RKO (cell line): ENCODE measurements at regions not wholly inside any gene's neighbourhood (a gene's known extent, or its start where the extent isn't known, plus 50 kb on each side); places are given as distances from the start of the nearest gene placed in this dataset.

Experiments used
- DNase-seq: peaks from one replicate; pipeline ENCODE4 v3.0.0-alpha.2; 2016; ENCODE audit warnings: low spot score

DNA sequence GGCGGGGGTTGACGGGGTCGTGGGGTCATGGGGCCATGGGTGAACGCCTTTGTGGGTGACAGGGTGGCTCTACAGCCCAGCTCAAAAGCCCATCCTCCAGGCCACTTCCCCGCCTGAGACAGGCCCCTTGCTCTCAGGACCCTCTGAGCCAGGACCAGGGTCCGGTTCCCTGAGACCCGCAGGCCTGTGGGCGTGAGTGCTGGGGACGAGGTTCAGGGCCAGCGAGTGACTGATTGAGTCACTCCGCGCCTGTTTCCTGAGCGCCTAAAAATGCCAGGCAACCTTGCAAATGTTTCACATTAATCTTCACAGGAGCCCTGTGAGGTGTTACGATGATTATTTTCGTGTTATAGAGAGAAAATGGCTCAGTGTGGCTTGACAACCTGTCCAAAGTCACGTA is 97.8 kb downstream of the ZNF674 start:
- DNase-seq = no peak

DNA sequence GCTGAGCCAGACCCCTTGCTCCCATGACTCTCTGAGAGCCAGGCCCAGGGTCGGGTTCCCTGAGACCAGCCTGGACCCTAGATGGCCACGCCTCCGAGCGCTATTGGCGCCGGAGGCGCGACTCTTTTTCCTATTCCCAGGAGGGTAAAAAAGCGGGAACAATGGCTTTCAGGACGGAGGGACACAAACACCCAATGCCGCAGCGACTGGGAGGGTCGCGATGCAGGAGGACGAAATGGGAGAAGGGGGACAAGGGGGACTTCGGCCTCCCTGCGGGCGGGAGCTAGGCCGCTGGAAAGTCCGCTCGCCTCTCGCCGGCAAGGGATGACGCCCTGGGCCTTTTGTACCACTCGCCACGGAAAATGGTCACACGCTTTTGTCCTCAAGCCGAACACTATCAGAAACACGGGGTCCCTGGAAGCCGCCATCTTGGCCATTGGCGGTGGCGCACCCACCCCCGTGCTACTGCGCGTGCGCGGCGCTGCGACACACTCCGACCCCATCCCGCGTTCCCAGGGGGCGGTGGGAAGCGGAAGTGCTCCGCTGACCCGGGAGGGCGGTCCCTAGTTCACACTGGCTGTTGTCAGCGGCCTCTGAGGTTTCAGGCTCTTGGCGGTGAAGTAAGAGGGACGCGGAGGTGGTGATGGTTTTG is 98.4 kb downstream of the ZNF674 start:
- peak; percentile 87 for DNase-seq

DNA sequence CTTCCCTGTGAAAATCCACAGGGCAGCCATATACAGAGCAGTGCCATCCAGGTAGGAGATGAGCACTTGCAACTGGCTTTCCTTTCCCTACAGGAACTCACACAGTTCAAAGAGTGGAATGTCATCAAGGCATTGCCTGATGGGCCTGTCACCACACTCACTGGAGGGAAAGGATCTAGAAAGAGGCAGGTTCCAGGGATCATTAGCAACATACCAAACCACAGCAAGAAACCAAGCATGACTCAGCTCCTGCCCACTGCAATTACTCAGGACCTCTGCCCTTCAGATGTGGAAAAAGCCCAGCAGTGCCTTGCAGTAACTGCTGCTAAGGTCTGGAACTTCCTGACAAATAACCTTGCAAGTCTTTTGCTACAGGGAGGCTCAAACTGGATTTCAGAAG is 101.2 kb downstream of the ZNF674 start:
- peak; percentile 79 for DNase-seq

DNA sequence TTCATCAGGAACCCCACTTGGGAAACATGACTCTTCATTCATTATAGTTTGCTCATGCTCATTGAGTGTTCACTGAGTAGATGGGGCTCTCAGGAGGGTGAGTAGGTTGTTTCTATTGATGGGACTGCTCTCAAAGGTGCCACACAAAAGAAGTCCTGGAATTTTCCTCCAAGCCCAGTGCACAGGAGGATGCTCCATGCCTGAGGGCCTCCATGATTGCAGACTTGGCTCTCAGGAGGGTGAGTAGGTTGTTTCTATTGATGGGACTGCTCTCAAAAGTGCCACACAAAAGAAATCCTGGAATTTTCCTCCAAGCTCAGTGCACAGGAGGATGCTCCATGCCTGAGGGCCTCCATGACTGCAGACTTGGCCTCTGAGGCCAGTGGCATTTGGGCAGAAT is 108.5 kb downstream of the ZNF674 start:
- no peak for DNase-seq

DNA sequence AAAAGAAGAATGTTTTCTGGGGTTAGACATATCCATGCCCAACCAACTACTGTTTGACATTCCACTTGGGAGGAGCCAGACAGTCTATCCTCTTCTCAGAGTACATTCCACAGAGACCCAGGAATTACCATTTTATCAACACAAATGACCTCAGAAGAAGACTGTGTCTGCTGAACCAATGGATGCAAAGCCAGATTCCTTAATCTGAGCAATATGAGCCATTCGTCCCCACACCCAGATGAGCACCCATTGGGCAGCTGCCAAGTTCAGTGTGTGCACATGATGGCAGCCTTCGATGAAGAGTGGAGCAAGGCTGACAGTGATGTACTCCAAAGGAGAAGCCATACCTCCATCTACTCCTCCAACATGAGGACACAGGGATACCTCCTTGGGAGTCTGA is 111.3 kb downstream of the ZNF674 start:
- no peak for DNase-seq

DNA sequence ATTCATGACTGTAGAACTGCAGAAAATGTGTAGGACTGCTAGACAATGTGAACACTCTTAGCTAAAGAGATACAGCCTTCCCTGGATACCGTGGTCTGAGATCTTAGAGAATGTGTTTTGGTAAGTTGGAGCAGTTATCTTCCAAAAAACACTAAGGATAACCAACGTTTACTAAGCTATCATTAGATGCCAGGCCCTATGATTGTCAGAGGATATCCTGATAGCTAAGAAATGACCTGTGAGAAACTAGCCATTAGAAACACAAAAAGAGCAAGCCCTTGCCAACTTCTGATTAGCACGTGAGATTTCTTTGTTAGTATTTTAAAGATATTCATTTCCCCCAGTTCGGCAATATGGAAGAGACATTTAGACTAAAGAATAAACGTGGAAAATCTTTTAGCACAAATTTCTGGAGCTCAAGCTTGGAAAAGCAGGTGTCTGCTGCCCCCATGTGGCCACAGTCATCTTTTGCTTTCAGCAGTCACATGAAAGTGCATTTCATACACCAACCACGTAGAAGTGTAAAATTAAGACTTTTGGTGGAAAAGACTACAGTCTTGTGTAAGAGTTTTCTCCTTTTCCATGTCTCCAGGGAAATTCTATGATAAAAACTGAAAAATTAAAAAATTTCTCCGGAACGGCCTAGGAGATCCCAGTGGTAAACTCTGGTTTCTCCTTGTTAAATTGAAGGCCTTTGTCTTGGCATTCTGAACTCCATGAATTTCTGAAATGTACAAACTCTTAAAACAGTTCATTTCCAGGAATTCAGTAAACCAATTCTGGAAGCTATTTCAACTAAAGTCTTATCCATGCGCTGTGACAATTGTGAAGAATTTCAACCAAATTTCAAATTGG is 136.4 kb downstream of the ZNF674 start:
- peak; percentile 77 for DNase-seq

DNA sequence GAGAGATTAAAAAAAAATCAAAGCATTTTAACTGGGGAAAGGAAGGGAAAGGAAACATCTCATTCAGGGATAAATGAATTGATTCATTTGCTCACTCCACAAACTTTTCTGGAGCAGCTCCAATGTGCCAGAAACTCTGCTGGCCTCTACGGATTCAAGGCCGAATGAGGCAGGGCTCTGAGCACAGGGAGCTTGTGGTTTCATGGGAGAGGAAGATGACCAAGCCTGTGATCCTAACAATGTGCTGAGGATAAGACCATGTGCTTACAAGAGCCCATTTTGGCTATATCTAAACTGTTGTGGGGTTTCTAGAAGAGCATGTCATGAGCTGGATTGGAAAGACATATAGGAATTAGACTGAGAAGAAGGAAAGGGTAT is 137.5 kb downstream of the ZNF674 start:
- DNase-seq = no peak

DNA sequence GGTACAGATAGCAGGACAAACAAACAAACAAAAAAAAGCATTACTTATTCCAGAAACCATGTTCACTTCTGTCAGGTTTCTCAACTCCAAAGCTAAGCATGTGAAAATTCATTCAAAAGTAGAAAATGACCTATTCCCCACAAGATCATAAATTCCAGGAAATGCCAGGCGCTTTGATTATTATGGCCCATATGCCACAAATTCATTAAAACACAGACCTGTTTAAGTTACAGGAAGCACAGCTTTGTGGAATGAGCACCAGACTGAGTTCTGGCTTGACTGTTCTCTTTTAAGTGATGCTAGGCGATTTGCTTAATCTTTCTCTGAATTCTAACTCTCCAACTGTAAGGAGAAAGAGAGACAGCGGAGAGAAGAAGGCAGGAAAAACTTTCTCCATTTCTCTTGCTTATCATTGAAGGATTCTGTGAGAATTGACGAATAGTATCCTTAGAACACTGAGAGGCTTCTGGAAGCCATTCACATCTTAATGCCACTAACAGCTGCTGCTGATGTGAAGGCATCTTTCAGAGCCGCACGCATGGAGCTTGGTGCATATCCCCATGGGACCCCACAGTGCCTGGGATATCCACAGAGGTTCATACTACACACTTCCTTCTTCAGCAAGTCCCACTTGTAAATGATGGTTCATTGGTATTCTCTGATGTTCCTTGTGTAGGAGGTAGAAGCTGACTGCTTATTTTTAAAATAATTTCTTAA is 138.0 kb downstream of the ZNF674 start:
- no peak for DNase-seq

DNA sequence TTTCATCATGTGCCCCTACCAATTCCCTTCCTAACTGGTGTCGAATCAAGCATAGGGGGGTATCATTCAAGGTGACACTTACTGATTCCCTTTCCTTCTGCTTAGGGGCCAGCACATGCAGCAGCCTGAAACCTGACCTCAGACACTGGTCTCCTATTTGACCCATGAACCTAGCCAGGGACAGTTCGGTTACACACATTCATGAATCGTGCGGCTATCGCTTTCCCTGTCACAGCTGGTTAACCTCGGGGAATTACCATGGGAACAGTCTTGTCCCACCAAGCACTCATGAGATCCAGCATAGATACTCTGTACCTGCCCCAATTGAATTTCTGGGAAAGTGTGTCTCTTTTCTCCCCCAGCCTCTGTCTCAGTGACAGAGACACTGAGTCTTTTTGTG is 140.4 kb downstream of the ZNF674 start:
- no peak for DNase-seq

DNA sequence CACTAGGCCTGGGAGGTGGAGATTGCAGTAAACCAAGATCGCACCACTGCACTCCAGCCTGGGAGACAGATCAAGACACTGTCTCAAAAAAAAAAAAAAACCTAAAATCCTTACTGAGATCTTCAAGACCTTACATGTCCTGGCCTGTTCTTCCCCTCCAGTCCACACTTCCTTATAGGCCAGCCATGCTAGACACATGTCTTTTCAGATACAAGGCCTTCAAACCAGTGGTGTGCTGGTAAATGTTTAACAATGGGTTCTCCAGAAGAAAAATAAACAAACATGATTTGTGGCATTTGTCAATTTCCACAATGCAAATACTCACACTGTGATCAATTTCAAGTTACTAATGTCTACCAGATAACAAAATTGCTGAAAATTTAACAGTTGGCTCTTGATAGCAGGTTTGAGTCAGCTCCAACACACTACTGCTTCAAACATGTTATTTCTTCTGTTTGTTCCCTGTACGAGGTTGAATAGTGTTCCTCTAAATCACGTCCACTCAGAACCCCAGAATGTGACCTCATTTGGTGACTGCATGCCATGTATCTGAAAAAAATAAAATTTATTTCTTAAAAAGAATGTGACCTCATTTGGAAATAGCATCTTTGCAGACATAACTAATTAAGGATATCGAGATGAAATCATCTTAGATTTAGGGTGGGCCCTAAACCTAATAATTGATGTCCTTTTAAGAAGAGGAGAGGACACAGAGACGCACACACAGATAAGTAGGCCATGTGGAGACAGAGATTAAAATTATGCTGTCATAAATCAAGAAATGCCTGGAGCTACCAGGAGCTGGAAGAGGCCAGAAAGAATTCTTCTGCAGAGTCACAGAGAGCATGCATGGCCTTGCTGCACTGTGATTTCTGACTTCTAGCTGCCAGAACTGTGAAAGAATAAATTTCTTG is 144.4 kb downstream of the ZNF674 start:
- DNase-seq = no peak

DNA sequence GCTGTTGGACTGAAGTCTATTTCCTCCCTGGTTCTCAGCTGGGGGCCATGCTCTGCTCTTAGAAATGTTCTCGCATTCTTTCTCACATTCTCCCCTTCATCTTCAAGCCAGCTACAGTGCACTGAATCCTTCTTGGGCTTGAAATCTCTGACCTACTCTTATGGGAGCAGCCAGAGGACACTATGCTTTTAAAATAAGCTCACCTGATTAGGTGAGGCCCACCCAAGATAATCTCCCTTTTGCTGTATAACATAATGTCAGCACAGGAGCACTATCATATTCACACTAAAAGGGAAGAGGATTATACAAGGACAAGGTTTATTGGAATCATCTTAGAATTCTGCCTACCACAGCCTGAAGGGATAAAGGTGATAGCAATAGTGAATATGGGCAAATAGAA is 146.3 kb downstream of the ZNF674 start:
- no peak for DNase-seq

DNA sequence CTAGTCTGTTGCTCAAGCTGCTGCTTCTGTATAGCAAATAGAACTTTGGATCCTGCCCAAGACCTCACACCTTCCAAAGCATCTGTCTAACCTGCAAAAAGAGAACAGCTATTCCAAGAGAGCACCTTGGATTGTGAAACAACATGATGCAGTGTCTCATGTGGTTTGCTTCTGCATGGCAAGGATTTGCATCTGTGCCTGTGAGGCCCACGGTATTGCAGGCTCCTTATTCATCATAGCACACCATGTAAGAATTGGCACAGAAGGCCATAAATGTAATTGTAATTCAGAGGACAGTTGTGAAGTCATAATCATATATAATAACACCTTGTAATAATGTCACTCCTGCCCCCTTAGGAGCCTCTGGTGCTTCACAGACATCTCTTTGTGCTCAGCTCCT is 147.1 kb downstream of the ZNF674 start:
- DNase-seq = no peak

DNA sequence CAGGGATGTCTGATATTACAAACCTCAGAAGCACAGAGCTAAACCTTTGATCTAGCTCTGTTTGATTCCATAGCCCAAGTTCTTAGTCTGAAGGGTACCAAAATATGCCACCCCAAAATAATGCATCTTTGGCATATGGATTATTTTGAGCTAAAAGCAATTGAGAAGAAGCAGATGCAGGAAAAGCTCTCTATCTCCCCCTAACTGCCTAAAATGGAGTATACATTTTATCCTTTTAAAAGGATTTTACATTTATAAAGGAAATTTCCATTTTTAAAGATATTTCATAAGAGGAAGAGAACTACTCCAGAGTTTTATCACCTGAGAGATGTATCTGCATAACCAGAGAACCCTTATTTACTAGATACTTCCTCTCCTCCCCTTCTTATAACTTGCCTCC is 158.7 kb downstream of the ZNF674 start:
- DNase-seq = peak; percentile 35

DNA sequence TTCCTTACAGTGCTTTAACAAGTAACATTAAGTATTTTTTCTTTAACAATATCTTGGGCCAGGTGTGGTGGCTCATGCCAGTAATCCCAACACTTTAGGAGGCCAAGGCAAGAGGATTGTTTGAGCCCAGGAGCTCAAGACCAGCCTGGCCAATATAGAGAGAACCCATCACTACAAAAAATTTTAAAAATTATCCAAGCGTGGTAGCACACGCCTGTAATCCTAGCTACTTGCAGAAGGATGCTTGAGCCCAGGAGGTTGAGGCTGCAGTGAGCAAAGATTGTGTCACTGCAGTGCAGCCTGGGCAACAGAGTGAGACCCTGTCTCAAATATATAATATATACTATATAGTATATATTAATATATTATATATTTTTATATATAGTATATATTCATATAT is 162.2 kb downstream of the ZNF674 start:
- DNase-seq = no peak

DNA sequence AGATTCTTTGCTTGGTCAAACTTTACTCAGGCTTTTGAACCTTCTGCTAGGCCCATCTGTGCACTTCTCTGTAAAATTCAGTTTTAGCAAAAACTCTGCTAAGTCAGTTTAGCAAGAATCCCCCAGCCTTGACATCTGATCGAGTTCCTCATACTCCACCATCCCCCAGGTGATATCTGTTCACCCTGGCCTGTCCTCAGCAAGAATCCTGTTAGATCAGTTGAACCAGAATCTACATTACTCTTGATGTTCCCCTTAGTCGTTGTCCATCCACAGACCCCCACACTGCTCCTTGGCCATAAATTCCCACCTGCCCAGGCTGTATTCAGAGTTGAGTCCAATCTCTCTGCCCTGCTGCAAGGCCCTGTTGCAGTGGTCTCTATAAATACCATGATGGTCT is 162.6 kb downstream of the ZNF674 start:
- no peak for DNase-seq

DNA sequence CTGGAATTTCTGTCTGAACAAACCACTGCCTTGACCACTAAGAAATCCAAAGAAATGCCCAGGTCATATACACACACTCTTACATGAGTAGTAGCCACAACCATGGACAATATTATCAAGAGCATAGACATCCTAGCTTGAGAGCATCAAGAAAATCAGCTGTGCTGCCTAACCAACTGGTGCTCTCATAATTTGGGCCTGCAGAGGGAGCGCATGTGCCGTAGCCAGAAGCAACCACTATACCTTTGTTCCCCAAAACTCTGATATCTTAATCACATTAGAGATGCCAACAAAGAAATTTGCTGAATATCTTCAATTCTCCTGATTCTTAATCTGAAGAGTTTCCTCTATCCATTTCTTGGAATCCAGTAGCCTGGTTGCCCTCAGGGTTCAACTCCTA is 163.6 kb downstream of the ZNF674 start:
- DNase-seq = peak; percentile 66

DNA sequence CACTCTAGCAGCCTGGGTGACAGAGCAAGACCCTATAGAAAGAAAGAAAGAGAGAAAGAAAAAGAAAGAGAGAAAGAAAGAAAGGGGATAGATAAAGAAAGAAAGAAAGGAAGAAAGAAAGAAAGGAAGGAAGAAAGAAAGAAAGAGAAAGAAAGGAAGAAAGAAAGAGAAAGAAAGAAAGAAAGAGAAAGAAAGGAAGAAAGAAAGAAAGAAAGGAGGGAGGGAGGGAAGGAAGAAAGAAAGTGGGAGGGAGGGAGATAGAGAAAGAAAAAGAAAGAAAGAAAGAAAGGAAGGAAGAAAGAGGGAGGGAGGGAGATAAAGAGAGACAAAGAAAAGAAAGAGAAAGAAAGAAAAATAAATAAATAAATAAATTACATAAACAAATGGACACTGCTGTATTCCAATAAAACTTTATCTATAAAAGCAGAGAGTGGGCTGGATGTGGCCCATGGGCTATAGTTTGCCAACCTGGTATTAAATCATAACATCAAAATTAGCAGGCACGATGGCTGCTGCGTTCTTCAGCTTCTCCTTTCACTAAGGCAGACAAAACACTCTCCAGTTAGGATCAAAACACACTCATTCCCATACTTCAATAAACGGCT is 165.0 kb downstream of the ZNF674 start:
- DNase-seq = no peak

DNA sequence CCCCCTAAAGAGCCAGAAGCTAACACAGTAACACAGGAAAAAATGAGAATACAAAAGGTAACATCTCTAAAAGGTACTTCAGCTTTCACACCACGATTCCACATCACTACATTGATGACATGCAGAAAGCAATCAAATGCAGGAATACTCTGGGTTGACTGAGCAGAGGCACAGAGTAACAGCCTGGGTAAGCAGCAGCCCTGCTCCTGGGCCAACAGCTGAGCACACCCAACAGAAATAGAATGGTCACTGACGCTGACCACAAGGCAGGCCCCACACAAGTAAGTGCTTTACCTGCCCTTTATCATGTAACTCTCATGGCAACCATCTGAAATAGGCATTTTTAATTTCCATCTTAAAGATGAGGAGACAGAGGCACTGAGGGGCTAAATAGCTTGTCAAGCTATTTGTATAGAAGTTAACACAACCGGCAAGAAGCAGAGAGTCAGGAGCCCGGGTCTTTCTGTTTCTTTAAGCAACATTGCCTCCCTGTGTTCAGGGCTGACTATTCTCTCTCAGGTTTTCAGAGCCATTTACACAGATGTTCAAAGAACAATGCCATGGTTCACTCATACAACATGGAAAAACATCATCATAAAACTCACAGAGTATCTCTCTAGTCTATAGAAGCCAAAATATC is 168.9 kb downstream of the ZNF674 start:
- DNase-seq = peak; percentile 59

DNA sequence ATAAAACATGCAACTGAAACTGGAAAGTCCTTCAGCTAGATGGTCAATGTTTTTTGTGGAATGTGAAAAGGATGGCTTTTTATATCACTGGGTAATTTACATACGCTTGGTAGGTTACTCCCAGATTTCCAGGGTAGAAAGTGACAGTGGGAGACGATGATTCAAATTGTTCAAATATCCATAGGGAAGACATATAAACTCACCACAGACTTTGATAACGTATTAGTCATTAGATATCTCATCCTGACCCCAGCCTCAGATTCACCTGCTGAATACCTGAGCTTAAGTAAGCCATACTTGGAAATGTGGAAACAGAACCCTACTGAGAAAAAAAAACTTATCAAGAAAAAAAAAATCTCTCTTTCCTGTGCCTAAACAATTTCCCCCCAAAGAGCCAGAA is 169.4 kb downstream of the ZNF674 start:
- no peak for DNase-seq

DNA sequence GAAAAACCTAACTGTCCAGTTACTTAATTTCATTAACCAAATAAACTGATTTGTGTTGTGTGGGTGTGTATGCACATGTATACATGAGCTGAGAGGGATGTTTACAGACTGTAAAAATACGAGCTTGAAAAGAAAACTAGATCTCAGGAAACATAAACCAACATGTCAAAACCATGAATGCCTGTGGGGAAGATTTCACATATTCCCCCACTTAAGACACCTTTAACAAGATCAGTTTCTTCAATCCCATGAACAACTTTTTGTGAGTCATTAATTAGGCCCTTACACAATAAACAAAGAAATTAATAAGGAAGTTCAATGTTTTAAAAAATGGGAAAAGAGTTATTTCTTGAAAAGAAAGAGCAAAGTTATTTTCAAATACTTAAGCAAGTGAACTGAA is 170.8 kb downstream of the ZNF674 start:
- DNase-seq = no peak

DNA sequence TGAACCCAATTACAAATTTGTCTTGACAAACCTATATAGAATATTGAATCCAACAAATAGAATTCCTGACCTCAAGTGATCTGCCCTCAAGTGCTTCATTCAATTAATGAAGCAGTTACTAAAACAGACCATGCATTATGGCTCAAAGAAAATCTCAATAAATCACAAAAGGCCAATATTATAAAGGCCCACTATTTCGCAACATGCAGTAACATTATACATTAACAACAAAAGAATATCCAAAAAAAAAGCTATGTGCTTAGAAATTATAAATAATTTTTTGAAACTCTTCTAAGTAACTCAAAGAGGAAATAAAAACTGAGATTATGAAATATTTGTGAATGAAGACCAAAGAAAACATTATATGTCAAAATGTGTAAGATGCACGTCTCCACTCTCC is 177.7 kb downstream of the ZNF674 start:
- DNase-seq = no peak
